Naive thymus-derived CD8-positive, alpha-beta T cell (primary cell): ENCODE measurements at regions not wholly inside any gene's neighbourhood (a gene's known extent, or its start where the extent isn't known, plus 50 kb on each side); places are given as distances from the start of the nearest gene placed in this dataset.
A peak's percentile ranks its signal among the peaks of the same experiment; 100 is the strongest.

Source experiments
- ATAC-seq, 2 donors: fragments of 150-1000 bp; cut with Tn5 transposase in 1 of 2; sonication (Bioruptor Pico), chemical (Tn5 transposase) in 1 of 2; 1 replicate in 1 of 2; 2 replicates in 1 of 2; pipeline ENCODE4 v1.10.0; 2021; ENCODE audit warnings: mild to moderate bottlenecking in 2 of 2, moderate library complexity in 2 of 2
- POLR2A ChIA-PET: fragments of 350-600 bp; sonication (Branson Sonifier 250); formaldehyde crosslinking; loops from one replicate; lab custom pipeline; 2021; ENCODE audit warnings: antibody characterized with exemption; lab: Charles Lee
- DNase-seq, 10 donors: peaks; one replicate each; pipeline versions ENCODE4 v3.0.0 to v3.0.0-alpha.2; 2020 to 2022
- H3K27ac Mint-ChIP-seq, 10 donors: one replicate each; pipeline ENCODE4 v1.8.0; 2020 to 2022; ENCODE audit warnings: mild to moderate bottlenecking in 10 of 10, mixed read lengths in 10 of 10, moderate library complexity in 4 of 10, inconsistent platforms in 1 of 10
- H3K27me3 Mint-ChIP-seq, 5 donors: one replicate each; pipeline ENCODE4 v1.8.0; 2021 to 2022; ENCODE audit warnings: mixed read lengths in 5 of 5
- H3K36me3 Mint-ChIP-seq, 3 donors: one replicate each; pipeline ENCODE4 v1.8.0; 2020 to 2022; ENCODE audit warnings: mixed read lengths in 3 of 3, mild to moderate bottlenecking in 2 of 3, inconsistent platforms in 1 of 3
- H3K4me1 Mint-ChIP-seq, 4 donors: one replicate each; pipeline ENCODE4 v1.8.0; 2021 to 2022; ENCODE audit warnings: mixed read lengths in 4 of 4
- H3K4me3 Mint-ChIP-seq, 10 donors: one replicate each; pipeline ENCODE4 v1.8.0; 2020 to 2022; ENCODE audit warnings: mild to moderate bottlenecking in 10 of 10, mixed read lengths in 10 of 10, moderate library complexity in 6 of 10, inconsistent platforms in 1 of 10
- H3K9me3 Mint-ChIP-seq, 9 donors: one replicate each; pipeline ENCODE4 v1.8.0; 2020 to 2022; ENCODE audit warnings: mixed read lengths in 9 of 9, mild to moderate bottlenecking in 3 of 9, inconsistent platforms in 1 of 9, moderate library complexity in 1 of 9

GRCh38 chr12:54704202-54704601, 56.0 kb upstream of the DCD start:
- no peak for DNase-seq
- no peaks in the 10 kb centered on the region for H3K36me3 Mint-ChIP-seq
- no peaks in the 10 kb centered on the region for H3K9me3 Mint-ChIP-seq
- no peak overlapping the region for H3K4me3 Mint-ChIP-seq
- peaks cover 0 to 4% (median 0%) of the 10 kb centered on the region in 5 donors for H3K27me3 Mint-ChIP-seq
- no peak for ATAC-seq
- H3K4me1 Mint-ChIP-seq = no peaks in the 10 kb centered on the region
- POLR2A ChIA-PET = no interaction called here
- no peak overlapping the region for H3K27ac Mint-ChIP-seq

GRCh38 chr12:54701940-54702592, 53.9 kb upstream of the DCD start:
- no peak overlapping the region for H3K4me3 Mint-ChIP-seq
- POLR2A ChIA-PET = interaction anchor here (1.0 kb wide), 1 partner anchor 283 kb away, joined by 4 read pairs; the partner anchor contains the start of gene TESPA1
- no peaks in the 10 kb centered on the region for H3K36me3 Mint-ChIP-seq
- H3K4me1 Mint-ChIP-seq = no peaks in the 10 kb centered on the region
- ATAC-seq (peak; percentile 33 to 69), DNase-seq (peak in 5 of 10 donors; percentile 25 to 66 (median 54))
- no peak overlapping the region for H3K27ac Mint-ChIP-seq
- H3K9me3 Mint-ChIP-seq = no peaks in the 10 kb centered on the region
- peaks cover 0 to 7% (median 4%) of the 10 kb centered on the region in 5 donors for H3K27me3 Mint-ChIP-seq

- Mint-ChIP-seq H3K27me3 (peaks cover 0 to 9% (median 7%) of the 10 kb centered on the region in 5 donors), H3K27ac (no peak overlapping the region), H3K4me1 (no peaks in the 10 kb centered on the region), H3K36me3 (no peaks in the 10 kb centered on the region), H3K4me3 (no peak overlapping the region), H3K9me3 (no peaks in the 10 kb centered on the region)
- POLR2A ChIA-PET = interaction anchor here (0.6 kb wide), 1 partner anchor 292 kb away, joined by 3 read pairs; no protein-coding TSS in a partner anchor
- ATAC-seq (no peak), DNase-seq (no peak)
These were observed 52.7 kb upstream of the DCD start for GRCh38 chr12:54700849-54701248.

- POLR2A ChIA-PET = no interaction called here
- no peak overlapping the region for H3K4me3 Mint-ChIP-seq
- no peak overlapping the region for H3K27ac Mint-ChIP-seq
- H3K4me1 Mint-ChIP-seq = no peaks in the 10 kb centered on the region
- DNase-seq = no peak
- H3K27me3 Mint-ChIP-seq = peaks cover 0 to 10% (median 7%) of the 10 kb centered on the region in 5 donors
- no peak for ATAC-seq
- H3K9me3 Mint-ChIP-seq = no peaks in the 10 kb centered on the region
- no peaks in the 10 kb centered on the region for H3K36me3 Mint-ChIP-seq
These were observed 52.1 kb upstream of the DCD start for GRCh38 chr12:54700301-54700700.
